Endothelial cell of umbilical vein (primary cell): ENCODE measurements at regions not wholly inside any gene's neighbourhood (a gene's known extent, or its start where the extent isn't known, plus 50 kb on each side); places are given as distances from the start of the nearest gene placed in this dataset.
"Not testable (repeated sequence)": the region's sequence is repeated elsewhere in the genome, so short reads cannot be mapped to it uniquely, and the experiment has no call there.

ENCODE experiments used
- BruUV-seq: library from RNA; stranded (reverse); fragments of 400-500 nt; replicated peaks from 2 replicates; lab custom pipeline; 2021; lab: Mats Ljungman, UMichigan
- CTCF ChIA-PET: fragments of 300-600, 350-600 bp; sonication (Branson Sonifier 250); formaldehyde crosslinking; loops from one replicate; lab custom pipeline; 2021; ENCODE audit warnings: antibody characterized with exemption, inconsistent platforms; lab: Charles Lee
- POLR2A ChIA-PET: fragments of 300-600, 350-600 bp; sonication (Branson Sonifier 250); formaldehyde crosslinking; loops from one replicate; lab custom pipeline; 2021; ENCODE audit warnings: antibody characterized with exemption, inconsistent platforms; lab: Charles Lee
- DNase-seq: peaks from one replicate; pipeline ENCODE4 v3.0.0-alpha.2; 2011; ENCODE audit warnings: low read depth, low spot score
- FAIRE-seq: peaks from 2 replicates; lab custom pipeline; 2011; peaks lifted over from hg19 to GRCh38; lab: Jason Lieb, UNC
- H2AFZ ChIP-seq: 2 replicates; pipeline ENCODE4 v1.6.0; 2012; ENCODE audit warnings: low read depth, low read length, control low read depth, inconsistent platforms
- H3K27ac ChIP-seq: 2 replicates; pipeline ENCODE4 v1.5.1; 2011; ENCODE audit warnings: low read depth, mild to moderate bottlenecking, control low read depth, low read length, moderate library complexity; ENCODE audit not compliant: insufficient read depth
- H3K27me3 ChIP-seq, 2 experiments: 2 replicates each; pipeline versions ENCODE4 v1.6.0 to v1.6.1; 2011; ENCODE audit warnings: low read length in 2 of 2, mixed read lengths in 1 of 2; ENCODE audit not compliant: control insufficient read depth in 2 of 2, insufficient read depth in 2 of 2
- H3K36me3 ChIP-seq, 2 experiments: 2 replicates in 1 of 2; 3 replicates in 1 of 2; pipeline ENCODE4 v1.5.1; 2011; ENCODE audit warnings: low read length in 2 of 2, mild to moderate bottlenecking in 1 of 2, moderate library complexity in 1 of 2; ENCODE audit not compliant: control insufficient read depth in 2 of 2, insufficient read depth in 2 of 2; ENCODE audit errors: extremely low read depth in 1 of 2
- H3K4me1 ChIP-seq: 3 replicates; pipeline ENCODE4 v1.5.1; 2011; ENCODE audit warnings: mild to moderate bottlenecking, low read length; ENCODE audit not compliant: control insufficient read depth, insufficient read depth; ENCODE audit errors: extremely low read depth
- H3K4me2 ChIP-seq: 2 replicates; pipeline ENCODE4 v1.6.1; 2011; ENCODE audit warnings: low read length, control low read depth, mixed read lengths; ENCODE audit not compliant: insufficient read depth
- H3K4me3 ChIP-seq, 3 experiments: fragments of 200-600 bp in 1 of 3; sonication (generic), shearing (Covaris generic) in 1 of 3; replicated peaks in 1 of 3; 2 replicates each; pipeline ENCODE4 v1.5.1; 2011 to 2016; ENCODE audit warnings: control low read depth in 3 of 3, low read length in 3 of 3, mild to moderate bottlenecking in 2 of 3, inconsistent platforms in 1 of 3, low read depth in 1 of 3, moderate library complexity in 1 of 3; ENCODE audit not compliant: insufficient read depth in 1 of 3
- H3K79me2 ChIP-seq: 2 replicates; pipeline ENCODE4 v1.6.0; 2012; ENCODE audit warnings: low read length, inconsistent platforms; ENCODE audit not compliant: control insufficient read depth, insufficient read depth
- H3K9ac ChIP-seq: replicated peaks from 2 replicates; pipeline ENCODE3; 2011; ENCODE audit warnings: low read length, control low read depth; ENCODE audit not compliant: insufficient read depth; ENCODE audit errors: extremely low read depth
- H3K9me1 ChIP-seq: replicated peaks from 3 replicates; pipeline ENCODE4 v1.6.0; 2011; ENCODE audit warnings: mild to moderate bottlenecking, low read length; ENCODE audit not compliant: control insufficient read depth, insufficient read depth; ENCODE audit errors: extremely low read depth
- H3K9me3 ChIP-seq: replicated peaks from 2 replicates; pipeline ENCODE4 v1.5.1; 2012; ENCODE audit warnings: low read length, inconsistent platforms; ENCODE audit not compliant: control insufficient read depth, insufficient read depth
- H4K20me1 ChIP-seq: replicated peaks from 2 replicates; pipeline ENCODE3; 2011; ENCODE audit warnings: mild to moderate bottlenecking, low read length; ENCODE audit not compliant: control insufficient read depth, insufficient read depth; ENCODE audit errors: extremely low read depth
- dilution Hi-C: fragments of 300-500 bp; cut with MboI; formaldehyde crosslinking; loops from one replicate; pipeline ENCODE4 v1.15.0; 2019; ENCODE audit warnings: low sequenced_read_pairs; ENCODE audit not compliant: extremely low pct_ligation_motif_present
- intact Hi-C: fragments of 100-400 bp; cut with micrococcal nuclease; formaldehyde crosslinking; loops from one replicate; pipeline ENCODE4 v1.10.0; 2022
- TF ChIP-seq, protein P1 (sequence below), 2 donors: IDR thresholded peaks; 1 replicate in 1 of 2; 2 replicates in 1 of 2; pipeline ENCODE4 v1.5.1; 2011; ENCODE audit warnings: low read length in 2 of 2, mild to moderate bottlenecking in 2 of 2, moderate library complexity in 2 of 2, control low read depth in 1 of 2, inconsistent platforms in 1 of 2, low read depth in 1 of 2; ENCODE audit not compliant: insufficient read depth in 1 of 2; ENCODE audit errors: extremely low read depth in 1 of 2

GRCh38 chr6:157176-157575, 135.1 kb upstream of the DUSP22 start:
- H3K79me2 ChIP-seq, FAIRE-seq, DNase-seq, intact Hi-C loops, H3K9me1 ChIP-seq, H3K27ac ChIP-seq, H2AFZ ChIP-seq, H3K9me3 ChIP-seq, POLR2A ChIA-PET, BruUV-seq, dilution Hi-C loops, H3K4me3 ChIP-seq, H3K27me3 ChIP-seq, H3K4me1 ChIP-seq, H3K36me3 ChIP-seq, CTCF ChIA-PET, H3K4me2 ChIP-seq, H3K9ac ChIP-seq, H4K20me1 ChIP-seq: not testable (repeated sequence)
- TF ChIP-seq, protein P1, sequence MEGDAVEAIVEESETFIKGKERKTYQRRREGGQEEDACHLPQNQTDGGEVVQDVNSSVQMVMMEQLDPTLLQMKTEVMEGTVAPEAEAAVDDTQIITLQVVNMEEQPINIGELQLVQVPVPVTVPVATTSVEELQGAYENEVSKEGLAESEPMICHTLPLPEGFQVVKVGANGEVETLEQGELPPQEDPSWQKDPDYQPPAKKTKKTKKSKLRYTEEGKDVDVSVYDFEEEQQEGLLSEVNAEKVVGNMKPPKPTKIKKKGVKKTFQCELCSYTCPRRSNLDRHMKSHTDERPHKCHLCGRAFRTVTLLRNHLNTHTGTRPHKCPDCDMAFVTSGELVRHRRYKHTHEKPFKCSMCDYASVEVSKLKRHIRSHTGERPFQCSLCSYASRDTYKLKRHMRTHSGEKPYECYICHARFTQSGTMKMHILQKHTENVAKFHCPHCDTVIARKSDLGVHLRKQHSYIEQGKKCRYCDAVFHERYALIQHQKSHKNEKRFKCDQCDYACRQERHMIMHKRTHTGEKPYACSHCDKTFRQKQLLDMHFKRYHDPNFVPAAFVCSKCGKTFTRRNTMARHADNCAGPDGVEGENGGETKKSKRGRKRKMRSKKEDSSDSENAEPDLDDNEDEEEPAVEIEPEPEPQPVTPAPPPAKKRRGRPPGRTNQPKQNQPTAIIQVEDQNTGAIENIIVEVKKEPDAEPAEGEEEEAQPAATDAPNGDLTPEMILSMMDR (IDR thresholded peaks at IDR 0.05; ENCODE audit: extremely low read depth in 1 of 2, insufficient read depth in 1 of 2, low read depth in 1 of 2, low read length in 2 of 2), result peak in 1 of 2 donors; percentile 5

DNA sequence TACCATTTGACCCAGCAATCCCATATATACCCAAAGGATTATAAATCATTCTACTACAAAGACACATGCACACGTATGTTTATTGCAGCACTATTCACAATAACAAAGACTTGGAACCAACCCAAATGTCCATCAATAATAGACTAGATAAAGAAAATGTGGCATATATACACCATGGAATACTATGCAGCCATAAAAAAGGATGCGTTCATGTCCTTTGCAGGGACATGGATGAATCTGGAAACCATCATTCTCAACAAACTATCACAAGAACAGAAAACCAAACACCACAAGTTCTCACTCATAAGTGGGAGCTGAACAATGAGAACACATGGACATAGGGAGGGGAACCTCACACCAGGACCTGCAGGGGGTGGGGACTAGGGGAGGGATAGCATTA, 130.6 kb upstream of the DUSP22 start:
- POLR2A ChIA-PET, H3K79me2 ChIP-seq, H3K9me3 ChIP-seq, H3K27me3 ChIP-seq, H3K4me1 ChIP-seq, H3K4me3 ChIP-seq, H2AFZ ChIP-seq, H4K20me1 ChIP-seq, H3K9ac ChIP-seq, BruUV-seq, H3K36me3 ChIP-seq, intact Hi-C loops, FAIRE-seq, H3K4me2 ChIP-seq, H3K9me1 ChIP-seq, CTCF ChIA-PET, dilution Hi-C loops, H3K27ac ChIP-seq, DNase-seq: not testable (repeated sequence)
